OCI-LY1 (cell line): ENCODE measurements at regions not wholly inside any gene's neighbourhood (a gene's known extent, or its start where the extent isn't known, plus 50 kb on each side); places are given as distances from the start of the nearest gene placed in this dataset.

ENCODE experiments used
- H2AFZ ChIP-seq: fragments of 200-600 bp; sonication (generic), shearing (Covaris generic); 2 replicates; pipeline ENCODE4 v1.6.0; 2014; ENCODE audit warnings: antibody characterized with exemption, mild to moderate bottlenecking, low read length
- H3F3A ChIP-seq: fragments of 200-600 bp; sonication (generic), shearing (Covaris generic); 2 replicates; pipeline ENCODE4 v1.6.0; 2014; ENCODE audit warnings: mild to moderate bottlenecking, antibody characterized with exemption, low read length, moderate library complexity; ENCODE audit not compliant: insufficient read depth
- H3K27ac ChIP-seq: fragments of 200-600 bp; sonication (generic); 2 replicates; pipeline ENCODE4 v1.5.1; 2014; ENCODE audit warnings: low read length, mixed run types, mild to moderate bottlenecking, low read depth; ENCODE audit not compliant: poor library complexity, severe bottlenecking
- H3K27me3 ChIP-seq: fragments of 200-600 bp; sonication (generic); 2 replicates; pipeline ENCODE4 v1.6.0; 2014; ENCODE audit warnings: antibody characterized with exemption, mild to moderate bottlenecking, low read length, moderate library complexity; ENCODE audit not compliant: insufficient read depth
- H3K36me3 ChIP-seq: fragments of 200-600 bp; sonication (generic); 2 replicates; pipeline ENCODE4 v1.6.1; 2014; ENCODE audit warnings: mild to moderate bottlenecking, antibody characterized with exemption, low read length, moderate library complexity, mixed read lengths; ENCODE audit not compliant: insufficient read depth
- H3K4me1 ChIP-seq: fragments of 200-600 bp; sonication (generic); 2 replicates; pipeline ENCODE4 v1.5.1; 2014; ENCODE audit warnings: mild to moderate bottlenecking, low read length, moderate library complexity; ENCODE audit not compliant: insufficient read depth, severe bottlenecking
- H3K4me2 ChIP-seq: fragments of 200-600 bp; sonication (generic), shearing (Covaris generic); 2 replicates; pipeline ENCODE4 v1.6.1; 2014; ENCODE audit warnings: low read length
- H3K4me3 ChIP-seq: fragments of 200-600 bp; sonication (generic); 2 replicates; pipeline ENCODE4 v1.5.1; 2014; ENCODE audit warnings: low read length, low read depth, mild to moderate bottlenecking, mixed read lengths; ENCODE audit not compliant: poor library complexity, severe bottlenecking
- H3K79me2 ChIP-seq: fragments of 200-600 bp; shearing (Covaris generic); 2 replicates; pipeline ENCODE4 v1.6.1; 2016; ENCODE audit warnings: mixed run types, low read length, mixed read lengths; ENCODE audit not compliant: insufficient read depth
- H3K9ac ChIP-seq: fragments of 200-600 bp; sonication (generic), shearing (Covaris generic); 2 replicates; pipeline ENCODE4 v1.6.1; 2014; ENCODE audit warnings: mild to moderate bottlenecking, low read length, mixed read lengths
- H3K9me2 ChIP-seq: fragments of 200-600 bp; sonication (generic), shearing (Covaris generic); 2 replicates; pipeline ENCODE4 v1.6.1; 2014; ENCODE audit warnings: low read depth, mild to moderate bottlenecking, low read length, mixed read lengths
- H3K9me3 ChIP-seq: fragments of 200-600 bp; shearing (Covaris generic); 2 replicates; pipeline ENCODE4 v1.6.1; 2014; ENCODE audit warnings: low read length, mixed read lengths
- H4K20me1 ChIP-seq: fragments of 200-600 bp; sonication (generic), shearing (Covaris generic); 2 replicates; pipeline ENCODE4 v1.6.0; 2016; ENCODE audit warnings: mild to moderate bottlenecking, low read length; ENCODE audit not compliant: insufficient read depth
- EZH2 ChIP-seq: fragments of 200-600 bp; sonication (generic), shearing (Covaris generic); IDR thresholded peaks from 2 replicates; pipeline ENCODE4 v1.8.0; 2017; ENCODE audit warnings: borderline replicate concordance, mixed run types, mild to moderate bottlenecking, antibody characterized with exemption, low read length, moderate library complexity, mixed read lengths
- TF ChIP-seq, protein P1 (sequence below): fragments of 200-600 bp; sonication (generic), shearing (Covaris generic); IDR thresholded peaks from 2 replicates; pipeline ENCODE4 v1.5.1; 2017; ENCODE audit warnings: mild to moderate bottlenecking, antibody characterized with exemption, low read length, moderate library complexity, mixed read lengths

DNA sequence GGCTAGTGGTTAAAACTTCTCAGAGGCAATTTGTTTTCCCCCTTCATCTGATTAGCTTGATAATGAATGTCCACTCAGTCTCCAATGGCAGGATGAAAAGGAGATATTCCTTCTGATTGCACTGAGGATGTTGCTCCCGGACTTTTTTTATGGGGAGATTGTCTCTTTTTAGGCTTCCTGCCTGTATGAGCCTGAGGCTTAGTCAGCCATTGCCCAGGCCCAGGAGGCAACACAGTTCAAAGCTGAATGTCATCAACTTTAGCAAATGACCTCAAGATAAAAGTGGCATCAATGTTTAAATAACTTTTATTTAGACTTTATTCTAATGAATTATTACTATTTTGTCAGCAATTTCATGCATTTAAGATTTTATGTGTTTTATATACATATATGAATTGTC lies 162.9 kb upstream of the PTBP2 start:
- Histone ChIP-seq H3K4me1 (no peaks in the 10 kb centered on the region), H3K27me3 (no peaks in the 10 kb centered on the region), H3K4me3 (no peak overlapping the region), H3K4me2 (no peak overlapping the region), H3K9ac (no peak overlapping the region), H3K27ac (no peak overlapping the region), H3K79me2 (no peaks in the 10 kb centered on the region), H3K36me3 (no peaks in the 10 kb centered on the region), H3K9me3 (no peaks in the 10 kb centered on the region), H3K9me2 (no peaks in the 10 kb centered on the region), H2AFZ (no peak overlapping the region), H3F3A (no peaks in the 10 kb centered on the region), H4K20me1 (no peaks in the 10 kb centered on the region)
- TF ChIP-seq, protein P1, sequence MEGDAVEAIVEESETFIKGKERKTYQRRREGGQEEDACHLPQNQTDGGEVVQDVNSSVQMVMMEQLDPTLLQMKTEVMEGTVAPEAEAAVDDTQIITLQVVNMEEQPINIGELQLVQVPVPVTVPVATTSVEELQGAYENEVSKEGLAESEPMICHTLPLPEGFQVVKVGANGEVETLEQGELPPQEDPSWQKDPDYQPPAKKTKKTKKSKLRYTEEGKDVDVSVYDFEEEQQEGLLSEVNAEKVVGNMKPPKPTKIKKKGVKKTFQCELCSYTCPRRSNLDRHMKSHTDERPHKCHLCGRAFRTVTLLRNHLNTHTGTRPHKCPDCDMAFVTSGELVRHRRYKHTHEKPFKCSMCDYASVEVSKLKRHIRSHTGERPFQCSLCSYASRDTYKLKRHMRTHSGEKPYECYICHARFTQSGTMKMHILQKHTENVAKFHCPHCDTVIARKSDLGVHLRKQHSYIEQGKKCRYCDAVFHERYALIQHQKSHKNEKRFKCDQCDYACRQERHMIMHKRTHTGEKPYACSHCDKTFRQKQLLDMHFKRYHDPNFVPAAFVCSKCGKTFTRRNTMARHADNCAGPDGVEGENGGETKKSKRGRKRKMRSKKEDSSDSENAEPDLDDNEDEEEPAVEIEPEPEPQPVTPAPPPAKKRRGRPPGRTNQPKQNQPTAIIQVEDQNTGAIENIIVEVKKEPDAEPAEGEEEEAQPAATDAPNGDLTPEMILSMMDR = no peak
- no peak for TF ChIP-seq EZH2

DNA sequence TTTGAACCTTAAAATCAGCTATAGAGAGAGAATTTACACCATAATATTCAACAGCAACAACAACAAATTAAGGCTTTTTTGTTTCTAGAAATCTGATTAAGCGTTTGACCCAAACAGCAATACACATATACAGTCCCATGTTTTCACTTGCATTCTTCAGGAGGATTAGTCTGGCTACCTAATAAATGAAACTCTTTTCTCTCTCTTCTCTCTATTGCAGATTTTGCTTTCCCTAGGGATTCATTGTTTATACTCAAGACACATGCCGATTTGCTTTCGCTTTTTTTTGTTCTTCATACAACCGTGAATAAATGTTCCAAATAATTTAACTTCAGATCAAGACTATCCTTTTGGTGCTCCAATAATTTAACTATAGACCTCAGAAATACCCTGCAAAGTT lies 162.4 kb upstream of the PTBP2 start:
- Histone ChIP-seq H3K4me2 (no peak overlapping the region), H3K9me2 (no peaks in the 10 kb centered on the region), H3K27ac (no peak overlapping the region)

DNA sequence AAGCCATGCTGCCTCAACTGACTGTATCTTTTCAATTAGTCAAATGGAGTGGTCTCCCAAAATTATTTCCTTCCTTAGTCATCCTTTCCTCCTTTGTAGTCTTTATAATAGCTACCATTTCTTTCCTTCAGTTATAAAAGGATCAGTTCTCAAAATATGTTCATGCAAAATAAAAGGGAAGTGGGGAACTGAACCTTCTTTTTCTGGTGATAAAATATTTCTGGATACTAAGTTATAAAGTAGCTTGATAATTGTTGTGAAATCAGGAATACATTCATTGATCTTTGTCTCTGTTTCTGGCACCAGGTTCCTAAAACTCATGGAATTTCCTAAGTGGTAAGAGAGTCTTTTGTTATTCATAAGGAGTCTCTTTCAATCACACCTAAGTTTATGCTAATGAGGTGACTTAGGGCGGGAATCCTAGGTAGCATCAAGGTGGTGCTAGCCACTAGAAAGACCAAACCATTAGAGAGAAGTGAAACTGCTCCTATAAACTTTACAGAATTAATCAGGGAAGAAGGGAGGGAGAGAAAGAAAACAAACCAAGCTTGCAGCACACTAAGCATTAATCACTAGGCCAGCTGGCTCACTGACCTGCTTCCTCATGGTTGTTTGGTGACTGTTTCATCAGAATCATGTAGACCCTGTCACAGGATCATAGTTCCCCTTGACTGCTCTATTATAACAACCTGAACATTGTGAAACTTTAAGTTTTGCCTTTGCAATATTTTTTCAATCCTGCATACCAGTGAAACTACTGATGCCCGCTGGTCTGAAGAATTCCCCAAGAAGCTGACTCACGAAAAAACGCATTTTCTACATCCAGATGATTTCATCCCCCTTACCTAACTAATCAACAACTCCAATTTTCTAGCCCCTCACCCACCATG lies 161.6 kb upstream of the PTBP2 start:
- Histone ChIP-seq H4K20me1 (no peaks in the 10 kb centered on the region), H3K4me1 (no peaks in the 10 kb centered on the region), H3K9me2 (no peaks in the 10 kb centered on the region), H3K9ac (no peak overlapping the region), H3K36me3 (no peaks in the 10 kb centered on the region), H3K4me3 (no peak overlapping the region), H3K9me3 (no peaks in the 10 kb centered on the region), H3F3A (no peaks in the 10 kb centered on the region), H3K4me2 (no peak overlapping the region), H3K27me3 (no peaks in the 10 kb centered on the region), H3K27ac (no peak overlapping the region), H3K79me2 (no peaks in the 10 kb centered on the region), H2AFZ (no peak overlapping the region)
- TF ChIP-seq EZH2 = no peak
- TF ChIP-seq, protein P1 = no peak

More for the DNA sequence above, 162.4 kb upstream of the PTBP2 start:
- TF ChIP-seq EZH2 = no peak
- TF ChIP-seq, protein P1 = no peak
- H3K9me3 ChIP-seq = no peaks in the 10 kb centered on the region
- no peak overlapping the region for H3K9ac ChIP-seq
- H3K36me3 ChIP-seq = no peaks in the 10 kb centered on the region
- H3K4me1 ChIP-seq = no peaks in the 10 kb centered on the region
- no peaks in the 10 kb centered on the region for H3K79me2 ChIP-seq
- H3K27me3 ChIP-seq = no peaks in the 10 kb centered on the region
- H3K4me3 ChIP-seq = no peak overlapping the region
- no peaks in the 10 kb centered on the region for H4K20me1 ChIP-seq
- H3F3A ChIP-seq = no peaks in the 10 kb centered on the region
- H2AFZ ChIP-seq = no peak overlapping the region
